HCT116 (cell line): ENCODE measurements at regions not wholly inside any gene's neighbourhood (a gene's known extent, or its start where the extent isn't known, plus 50 kb on each side); places are given as distances from the start of the nearest gene placed in this dataset.

Source experiments
- POLR2A ChIP-seq: IDR thresholded peaks from 2 replicates; pipeline ENCODE4 v1.7.0; 2011; ENCODE audit warnings: borderline replicate concordance; ENCODE audit not compliant: insufficient read depth, insufficient read length; ENCODE audit errors: extremely low read depth
- YY1 ChIP-seq: IDR thresholded peaks from 2 replicates; pipeline ENCODE4 v1.6.1; 2011; ENCODE audit warnings: low read length, low read depth, moderate library complexity, mild to moderate bottlenecking; ENCODE audit not compliant: insufficient replicate concordance; ENCODE audit errors: extremely low read depth
- TF ChIP-seq, protein P1 (sequence below), 3 experiments: fragments of 200-600 bp in 1 of 3; sonication (generic) in 1 of 3; IDR thresholded peaks in 2 of 3; conservative IDR thresholded peaks in 1 of 3; 2 replicates each; pipeline ENCODE4 v1.5.1; 2012 to 2017; ENCODE audit warnings: low read depth in 2 of 3, low read length in 2 of 3, antibody characterized with exemption in 1 of 3, borderline replicate concordance in 1 of 3, control low read depth in 1 of 3, mild to moderate bottlenecking in 1 of 3, mixed read lengths in 1 of 3, mixed run types in 1 of 3, moderate library complexity in 1 of 3; ENCODE audit not compliant: insufficient read depth in 1 of 3

DNA sequence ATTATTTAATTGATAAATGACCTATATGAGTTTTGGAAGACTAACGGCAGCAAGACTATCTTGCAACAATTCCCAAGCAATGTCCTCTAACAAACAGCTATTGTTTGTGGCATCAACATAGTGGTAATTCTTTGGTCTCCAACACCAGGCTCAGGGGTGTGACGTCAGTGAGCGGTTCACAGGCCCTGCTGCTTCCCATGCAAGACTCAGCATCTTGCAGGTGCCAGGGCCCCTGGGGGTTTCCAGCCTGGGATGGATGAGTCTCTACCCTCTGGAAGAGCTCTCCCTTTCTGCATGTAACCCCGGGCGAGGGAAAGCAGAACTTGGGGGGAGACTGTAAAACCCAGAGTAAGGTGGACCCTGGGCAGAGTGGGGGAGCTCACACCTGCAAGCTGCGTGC lies 164.7 kb downstream of the ACTR3B start:
- TF ChIP-seq, protein P1, sequence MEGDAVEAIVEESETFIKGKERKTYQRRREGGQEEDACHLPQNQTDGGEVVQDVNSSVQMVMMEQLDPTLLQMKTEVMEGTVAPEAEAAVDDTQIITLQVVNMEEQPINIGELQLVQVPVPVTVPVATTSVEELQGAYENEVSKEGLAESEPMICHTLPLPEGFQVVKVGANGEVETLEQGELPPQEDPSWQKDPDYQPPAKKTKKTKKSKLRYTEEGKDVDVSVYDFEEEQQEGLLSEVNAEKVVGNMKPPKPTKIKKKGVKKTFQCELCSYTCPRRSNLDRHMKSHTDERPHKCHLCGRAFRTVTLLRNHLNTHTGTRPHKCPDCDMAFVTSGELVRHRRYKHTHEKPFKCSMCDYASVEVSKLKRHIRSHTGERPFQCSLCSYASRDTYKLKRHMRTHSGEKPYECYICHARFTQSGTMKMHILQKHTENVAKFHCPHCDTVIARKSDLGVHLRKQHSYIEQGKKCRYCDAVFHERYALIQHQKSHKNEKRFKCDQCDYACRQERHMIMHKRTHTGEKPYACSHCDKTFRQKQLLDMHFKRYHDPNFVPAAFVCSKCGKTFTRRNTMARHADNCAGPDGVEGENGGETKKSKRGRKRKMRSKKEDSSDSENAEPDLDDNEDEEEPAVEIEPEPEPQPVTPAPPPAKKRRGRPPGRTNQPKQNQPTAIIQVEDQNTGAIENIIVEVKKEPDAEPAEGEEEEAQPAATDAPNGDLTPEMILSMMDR (IDR thresholded peaks at IDR 0.05 in 2 of 3, conservative IDR thresholded peaks at IDR 0.05 in 1 of 3; ENCODE audit: borderline replicate concordance in 1 of 3, insufficient read depth in 1 of 3, low read depth in 2 of 3, low read length in 2 of 3), result no peak
- TF ChIP-seq POLR2A, result no peak
- TF ChIP-seq YY1, result no peak
